MM.1S (cell line): ENCODE measurements at regions not wholly inside any gene's neighbourhood (a gene's known extent, or its start where the extent isn't known, plus 50 kb on each side); places are given as distances from the start of the nearest gene placed in this dataset.

Experiments
- EZH2phosphoT487 ChIP-seq: fragments of 300-600 bp; sonication (generic); IDR thresholded peaks from 2 replicates; pipeline ENCODE4 v1.6.1; 2018; ENCODE audit warnings: antibody characterized with exemption, low read length
- TF ChIP-seq, protein P1 (sequence below): fragments of 300-600 bp; sonication (generic); IDR thresholded peaks from 2 replicates; pipeline ENCODE4 v1.5.1; 2016; ENCODE audit warnings: antibody characterized with exemption, low read length, mixed read lengths

DNA sequence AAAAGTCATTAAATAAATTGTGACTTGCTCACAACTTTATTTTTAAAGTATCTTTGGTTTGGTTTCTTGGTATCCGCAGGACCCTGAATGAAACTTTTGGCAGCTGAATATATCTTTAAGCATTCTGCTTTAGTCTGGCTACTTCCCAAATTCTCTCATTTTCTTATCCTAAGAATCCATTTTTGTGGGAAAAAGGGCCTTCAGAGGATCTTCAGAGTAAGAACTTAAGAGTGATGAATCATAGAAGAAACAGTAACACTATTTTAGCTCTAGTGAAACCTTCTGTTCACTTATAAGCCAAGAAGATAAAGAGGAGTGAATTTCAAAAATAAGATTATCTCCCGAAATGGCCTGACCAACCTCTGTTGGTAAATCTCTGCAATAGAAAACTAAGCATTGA is 540.6 kb upstream of the MAGEB18 start:
- TF ChIP-seq, protein P1, sequence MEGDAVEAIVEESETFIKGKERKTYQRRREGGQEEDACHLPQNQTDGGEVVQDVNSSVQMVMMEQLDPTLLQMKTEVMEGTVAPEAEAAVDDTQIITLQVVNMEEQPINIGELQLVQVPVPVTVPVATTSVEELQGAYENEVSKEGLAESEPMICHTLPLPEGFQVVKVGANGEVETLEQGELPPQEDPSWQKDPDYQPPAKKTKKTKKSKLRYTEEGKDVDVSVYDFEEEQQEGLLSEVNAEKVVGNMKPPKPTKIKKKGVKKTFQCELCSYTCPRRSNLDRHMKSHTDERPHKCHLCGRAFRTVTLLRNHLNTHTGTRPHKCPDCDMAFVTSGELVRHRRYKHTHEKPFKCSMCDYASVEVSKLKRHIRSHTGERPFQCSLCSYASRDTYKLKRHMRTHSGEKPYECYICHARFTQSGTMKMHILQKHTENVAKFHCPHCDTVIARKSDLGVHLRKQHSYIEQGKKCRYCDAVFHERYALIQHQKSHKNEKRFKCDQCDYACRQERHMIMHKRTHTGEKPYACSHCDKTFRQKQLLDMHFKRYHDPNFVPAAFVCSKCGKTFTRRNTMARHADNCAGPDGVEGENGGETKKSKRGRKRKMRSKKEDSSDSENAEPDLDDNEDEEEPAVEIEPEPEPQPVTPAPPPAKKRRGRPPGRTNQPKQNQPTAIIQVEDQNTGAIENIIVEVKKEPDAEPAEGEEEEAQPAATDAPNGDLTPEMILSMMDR, result no peak
- no peak for TF ChIP-seq EZH2phosphoT487
